ENCODE measurements at regions not wholly inside any gene's neighbourhood (a gene's known extent, or its start where the extent isn't known, plus 50 kb on each side); places are given as distances from the start of the nearest gene placed in this dataset.

DNA sequence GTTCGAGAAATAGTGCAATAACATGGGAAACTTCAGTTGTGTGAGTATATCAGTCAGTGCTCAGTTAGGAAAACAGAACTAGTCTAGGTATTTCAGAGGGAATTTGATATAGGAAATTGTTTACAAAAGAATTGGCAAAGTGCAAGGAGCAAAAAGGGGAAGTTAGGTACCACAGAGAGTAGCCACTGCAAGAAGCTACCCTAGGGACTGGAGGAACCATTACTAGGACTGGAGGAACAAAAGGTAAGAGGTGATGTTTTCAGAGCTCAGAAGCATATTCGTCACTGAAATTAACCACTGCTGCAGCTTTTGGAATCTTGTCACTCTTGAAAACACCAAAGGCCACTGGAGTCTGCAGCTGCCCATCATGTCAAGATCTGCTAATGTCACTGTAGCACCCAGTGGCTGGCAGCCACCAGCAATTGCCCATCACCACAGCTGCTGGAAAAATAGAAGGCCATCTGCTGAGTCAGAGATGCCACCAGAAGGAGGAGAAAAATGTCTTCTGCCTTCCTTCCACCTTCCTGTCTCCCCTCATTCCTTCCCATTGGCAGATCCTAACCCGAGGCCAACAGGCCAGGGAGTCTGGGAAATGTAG lies 160.6 kb upstream of the RPS6KA3 start:
- WGBS, 4 donors: 60 to 92% (median 72%) methylated on average over 3 of the region's 3 CpGs
- intact Hi-C loops (cut with DNase I): no loop called here
- H3K27ac ChIP-seq: no peak overlapping the region
- TF ChIP-seq, protein P1, sequence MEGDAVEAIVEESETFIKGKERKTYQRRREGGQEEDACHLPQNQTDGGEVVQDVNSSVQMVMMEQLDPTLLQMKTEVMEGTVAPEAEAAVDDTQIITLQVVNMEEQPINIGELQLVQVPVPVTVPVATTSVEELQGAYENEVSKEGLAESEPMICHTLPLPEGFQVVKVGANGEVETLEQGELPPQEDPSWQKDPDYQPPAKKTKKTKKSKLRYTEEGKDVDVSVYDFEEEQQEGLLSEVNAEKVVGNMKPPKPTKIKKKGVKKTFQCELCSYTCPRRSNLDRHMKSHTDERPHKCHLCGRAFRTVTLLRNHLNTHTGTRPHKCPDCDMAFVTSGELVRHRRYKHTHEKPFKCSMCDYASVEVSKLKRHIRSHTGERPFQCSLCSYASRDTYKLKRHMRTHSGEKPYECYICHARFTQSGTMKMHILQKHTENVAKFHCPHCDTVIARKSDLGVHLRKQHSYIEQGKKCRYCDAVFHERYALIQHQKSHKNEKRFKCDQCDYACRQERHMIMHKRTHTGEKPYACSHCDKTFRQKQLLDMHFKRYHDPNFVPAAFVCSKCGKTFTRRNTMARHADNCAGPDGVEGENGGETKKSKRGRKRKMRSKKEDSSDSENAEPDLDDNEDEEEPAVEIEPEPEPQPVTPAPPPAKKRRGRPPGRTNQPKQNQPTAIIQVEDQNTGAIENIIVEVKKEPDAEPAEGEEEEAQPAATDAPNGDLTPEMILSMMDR (IDR thresholded peaks at IDR 0.05): no peak
- no peak for TF ChIP-seq POLR2A (IDR thresholded peaks at IDR 0.05)
- no peaks in the 10 kb centered on the region for H3K4me1 ChIP-seq
- ATAC-seq (no peak), DNase-seq (no peak)
- H3K4me3 ChIP-seq: no peak overlapping the region
- no peaks in the 10 kb centered on the region for H3K36me3 ChIP-seq
- H3K9me3 ChIP-seq: peaks cover 0 to 8% (median 0%) of the 10 kb centered on the region in 12 donors
- peaks cover 0 to 9% (median 0%) of the 10 kb centered on the region in 9 donors for H3K27me3 ChIP-seq

GRCh38 chrX:20421697-20422096 lies 155.0 kb upstream of the RPS6KA3 start:
- Histone ChIP-seq H3K27me3 (peaks cover 0 to 7% (median 0%) of the 10 kb centered on the region in 9 donors), H3K36me3 (no peaks in the 10 kb centered on the region), H3K4me1 (peaks cover 0 to 4% (median 0%) of the 10 kb centered on the region in 12 donors), H3K4me3 (no peak overlapping the region), H3K27ac (no peak overlapping the region), H3K9me3 (peaks cover 0 to 8% (median 0%) of the 10 kb centered on the region in 12 donors)
- TF ChIP-seq POLR2A (IDR thresholded peaks at IDR 0.05): no peak
- TF ChIP-seq, protein P1 (IDR thresholded peaks at IDR 0.05): no peak
- intact Hi-C loops (cut with DNase I): no loop called here
- WGBS, 4 donors: 70 to 77% (median 74%) methylated on average over 2 of the region's 2 CpGs
- DNase-seq: no peak
- no peak for ATAC-seq

GRCh38 chrX:20421275-20421674 lies 154.6 kb upstream of the RPS6KA3 start:
- 35 to 64% (median 49%) methylated on average over 2 of the region's 2 CpGs for WGBS, 4 donors

DNA sequence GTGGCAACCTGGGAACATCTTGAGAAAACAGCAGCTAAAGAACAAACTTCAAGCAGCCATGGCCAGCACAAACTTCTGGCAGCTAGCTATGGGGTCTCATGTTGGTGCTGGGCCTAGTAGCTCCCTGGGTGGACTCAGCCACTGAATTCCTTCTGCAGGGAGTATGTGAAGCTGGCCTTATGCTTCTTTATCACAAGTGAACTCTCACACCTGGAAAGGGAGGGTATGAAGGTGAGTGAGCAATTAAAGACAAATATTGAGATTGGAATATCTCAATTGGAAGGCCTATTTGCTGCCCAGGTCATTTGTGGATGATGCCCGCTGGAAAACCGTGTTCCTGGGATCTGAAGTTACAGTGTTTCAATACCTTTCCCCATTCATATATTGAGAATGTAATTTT lies 153.3 kb upstream of the RPS6KA3 start:
- Histone ChIP-seq H3K4me3 (no peak overlapping the region), H3K36me3 (no peaks in the 10 kb centered on the region), H3K27ac (no peak overlapping the region), H3K9me3 (peaks cover 0 to 6% (median 0%) of the 10 kb centered on the region in 12 donors), H3K27me3 (peaks cover 0 to 9% (median 0%) of the 10 kb centered on the region in 9 donors), H3K4me1 (peaks cover 0 to 4% (median 0%) of the 10 kb centered on the region in 12 donors)
- no peak for DNase-seq
- ATAC-seq: no peak
- 81 to 98% (median 94%) methylated on average over 2 of the region's 2 CpGs for WGBS, 4 donors
- intact Hi-C loops (cut with DNase I): no loop called here
- no peak for TF ChIP-seq POLR2A (IDR thresholded peaks at IDR 0.05)
- TF ChIP-seq, protein P1 (IDR thresholded peaks at IDR 0.05): no peak

More at GRCh38 chrX:20421275-20421674, 154.6 kb upstream of the RPS6KA3 start:
- Histone ChIP-seq H3K4me1 (peaks cover 0 to 4% (median 0%) of the 10 kb centered on the region in 12 donors), H3K27ac (no peak overlapping the region), H3K27me3 (peaks cover 0 to 7% (median 0%) of the 10 kb centered on the region in 9 donors), H3K4me3 (no peak overlapping the region), H3K36me3 (no peaks in the 10 kb centered on the region), H3K9me3 (peaks cover 0 to 8% (median 0%) of the 10 kb centered on the region in 12 donors)
- intact Hi-C loops (cut with DNase I): no loop called here
- TF ChIP-seq, protein P1 (IDR thresholded peaks at IDR 0.05): no peak
- ATAC-seq: no peak
- no peak for DNase-seq
